ENCODE measurements at regions not wholly inside any gene's neighbourhood (a gene's known extent, or its start where the extent isn't known, plus 50 kb on each side); places are given as distances from the start of the nearest gene placed in this dataset.

GRCh38 chr6:97406633-97407032, 123.6 kb upstream of the MMS22L start:
- ChIA-PET CTCF (no interaction called here), POLR2A (no interaction called here), RAD21 (ENCODE audit: low non-redundant PET in 1 of 2, low total read pairs in 2 of 2, uncharacterized antibody in 2 of 2, unreplicated experiment in 2 of 2) (no interaction called here)
- H2AFZ ChIP-seq (ENCODE audit: low read depth, low read length, poor library complexity, severe bottlenecking) = no peak overlapping the region
- H3K9me3 ChIP-seq (ENCODE audit: control insufficient read depth in 1 of 2, insufficient read depth in 1 of 2, low read depth in 1 of 2, low read length in 2 of 2) = no peaks in the 10 kb centered on the region
- BruUV-seq (replicated peaks) = no TSS peak
- no peaks in the 10 kb centered on the region for H3K4me1 ChIP-seq (ENCODE audit: control insufficient read depth in 1 of 2, insufficient read depth in 2 of 2, low read length in 2 of 2)
- TF ChIP-seq SP1 (IDR thresholded peaks at IDR 0.05; ENCODE audit: low read depth) (no peak), RAD21 (IDR thresholded peaks at IDR 0.05; ENCODE audit: low read depth) (no peak), REST (IDR thresholded peaks at IDR 0.05; ENCODE audit: low read depth) (no peak), JUND (IDR thresholded peaks at IDR 0.05) (no peak), ATF3 (IDR thresholded peaks at IDR 0.05) (no peak), YY1 (IDR thresholded peaks at IDR 0.05; ENCODE audit: extremely low read depth, insufficient replicate concordance, low read depth, low read length) (no peak)
- H3K9ac ChIP-seq (ENCODE audit: low read length) = no peak overlapping the region
- H4K20me1 ChIP-seq (ENCODE audit: insufficient read depth) = no peaks in the 10 kb centered on the region
- no peak for ATAC-seq
- no peaks in the 10 kb centered on the region for H3K79me2 ChIP-seq (ENCODE audit: insufficient read depth, low read length)
- H3K4me3 ChIP-seq (replicated peaks in 1 of 2; ENCODE audit: low read depth in 1 of 2, low read length in 2 of 2) = no peak overlapping the region
- no peaks in the 10 kb centered on the region for H3K36me3 ChIP-seq (ENCODE audit: control insufficient read depth in 1 of 2, insufficient read depth in 2 of 2, low read length in 2 of 2)
- no peak overlapping the region for H3K27ac ChIP-seq (ENCODE audit: low read depth, low read length)
- no peaks in the 10 kb centered on the region for H3K27me3 ChIP-seq (ENCODE audit: insufficient read depth, low read length)
- H3K9me2 ChIP-seq (ENCODE audit: insufficient read depth) = no peaks in the 10 kb centered on the region
- intact Hi-C loops (cut with micrococcal nuclease) = no loop called here
- no peak for DNase-seq (ENCODE audit: low read depth, low spot score)
- no peak overlapping the region for H3K4me2 ChIP-seq (ENCODE audit: low read length)

GRCh38 chr6:97411610-97412009, 128.6 kb upstream of the MMS22L start:
- H3K79me2 ChIP-seq (ENCODE audit: insufficient read depth, low read length) = no peaks in the 10 kb centered on the region
- no peaks in the 10 kb centered on the region for H3K4me1 ChIP-seq (ENCODE audit: control insufficient read depth in 1 of 2, insufficient read depth in 2 of 2, low read length in 2 of 2)
- H3K4me3 ChIP-seq (replicated peaks in 1 of 2; ENCODE audit: low read depth in 1 of 2, low read length in 2 of 2) = no peak overlapping the region
- no peaks in the 10 kb centered on the region for H3K36me3 ChIP-seq (ENCODE audit: control insufficient read depth in 1 of 2, insufficient read depth in 2 of 2, low read length in 2 of 2)
- ATAC-seq (no peak), DNase-seq (ENCODE audit: low read depth, low spot score) (no peak)
- RAD21 ChIA-PET (ENCODE audit: low non-redundant PET in 1 of 2, low total read pairs in 2 of 2, uncharacterized antibody in 2 of 2, unreplicated experiment in 2 of 2) = no interaction called here
- BruUV-seq (replicated peaks) = no TSS peak
- POLR2A ChIA-PET = no interaction called here
- no peaks in the 10 kb centered on the region; the same call in 1 of the 2 replicates for H3K27me3 ChIP-seq (ENCODE audit: insufficient read depth, low read length)
- no peak overlapping the region for H3K9ac ChIP-seq (ENCODE audit: low read length)
- H3K27ac ChIP-seq (ENCODE audit: low read depth, low read length) = no peak overlapping the region
- H2AFZ ChIP-seq (ENCODE audit: low read depth, low read length, poor library complexity, severe bottlenecking) = no peak overlapping the region
- H3K4me2 ChIP-seq (ENCODE audit: low read length) = no peak overlapping the region
- no peaks in the 10 kb centered on the region for H3K9me3 ChIP-seq (ENCODE audit: control insufficient read depth in 1 of 2, insufficient read depth in 1 of 2, low read depth in 1 of 2, low read length in 2 of 2)
- H3K9me2 ChIP-seq (ENCODE audit: insufficient read depth) = no peaks in the 10 kb centered on the region
- no peaks in the 10 kb centered on the region for H4K20me1 ChIP-seq (ENCODE audit: insufficient read depth)
- intact Hi-C loops (cut with micrococcal nuclease) = no loop called here
- CTCF ChIA-PET = no interaction called here
- TF ChIP-seq ELF1 (IDR thresholded peaks at IDR 0.05; ENCODE audit: borderline replicate concordance, low read depth) (no peak), EGR1 (IDR thresholded peaks at IDR 0.05; ENCODE audit: low read depth) (no peak), RAD21 (IDR thresholded peaks at IDR 0.05; ENCODE audit: low read depth) (no peak), FOSL1 (IDR thresholded peaks at IDR 0.05; ENCODE audit: low read depth) (no peak), EZH2 (IDR thresholded peaks at IDR 0.05) (no peak), TCF7L2 (IDR thresholded peaks at IDR 0.05; ENCODE audit: borderline replicate concordance, extremely low read depth, insufficient read depth, insufficient read length) (no peak), EZH2phosphoT487 (IDR thresholded peaks at IDR 0.05; ENCODE audit: borderline replicate concordance) (no peak), SRF (IDR thresholded peaks at IDR 0.05; ENCODE audit: low read depth) (no peak), YY1 (IDR thresholded peaks at IDR 0.05; ENCODE audit: extremely low read depth, insufficient replicate concordance, low read depth, low read length) (no peak), MAX (IDR thresholded peaks at IDR 0.05) (no peak), CBX3 (IDR thresholded peaks at IDR 0.05; ENCODE audit: low read depth) (no peak), REST (IDR thresholded peaks at IDR 0.05; ENCODE audit: low read depth) (no peak)

Data from HCT116 (cell line).